ENCODE measurements at regions not wholly inside any gene's neighbourhood (a gene's known extent, or its start where the extent isn't known, plus 50 kb on each side); places are given as distances from the start of the nearest gene placed in this dataset.

- Histone ChIP-seq H3K27me3 (no peaks in the 10 kb centered on the region), H3K4me1 (no peaks in the 10 kb centered on the region), H3K9me3 (peaks cover 0 to 4% (median 0%) of the 10 kb centered on the region in 3 donors), H3K27ac (no peak overlapping the region), H3K4me3 (no peak overlapping the region), H3K36me3 (no peaks in the 10 kb centered on the region)
- DNase-seq: no peak
- intact Hi-C loops (cut with DNase I): no loop called here
- 71% methylated on average over 2 of the region's 2 CpGs; no CpG with 5 or more reads in 1 of the 2 donors for WGBS, 2 donors
- TF ChIP-seq POLR2A (IDR thresholded peaks at IDR 0.05) (no peak), CTCF (IDR thresholded peaks at IDR 0.05) (no peak)
Observed at GRCh38 chr1:56106531-56107274, 472.7 kb downstream of the PLPP3 start.

- WGBS, 2 donors: 78 to 79% methylated on average over 3 of the region's 3 CpGs
- intact Hi-C loops (cut with DNase I): no loop called here
Observed at GRCh38 chr1:56105397-56105796, 474.0 kb downstream of the PLPP3 start.

GRCh38 chr1:56099766-56100265 lies 479.5 kb downstream of the PLPP3 start:
- WGBS, 2 donors: 100% methylated on average over 1 of the region's 1 CpG
- peaks cover 0 to 4% (median 0%) of the 10 kb centered on the region in 3 donors for H3K9me3 ChIP-seq
- TF ChIP-seq CTCF (IDR thresholded peaks at IDR 0.05) (no peak), POLR2A (IDR thresholded peaks at IDR 0.05) (no peak)
- H3K27me3 ChIP-seq: no peaks in the 10 kb centered on the region
- H3K4me1 ChIP-seq: no peaks in the 10 kb centered on the region
- H3K4me3 ChIP-seq: no peak overlapping the region
- H3K27ac ChIP-seq: no peak overlapping the region
- no peak for DNase-seq
- intact Hi-C loops (cut with DNase I): no loop called here
- no peaks in the 10 kb centered on the region for H3K36me3 ChIP-seq

More at GRCh38 chr1:56105397-56105796, 474.0 kb downstream of the PLPP3 start:
- TF ChIP-seq CTCF (IDR thresholded peaks at IDR 0.05) (no peak), POLR2A (IDR thresholded peaks at IDR 0.05) (no peak)
- no peaks in the 10 kb centered on the region for H3K4me1 ChIP-seq
- H3K27me3 ChIP-seq: no peaks in the 10 kb centered on the region
- no peak overlapping the region for H3K4me3 ChIP-seq
- no peak overlapping the region for H3K27ac ChIP-seq
- H3K9me3 ChIP-seq: peaks cover 0 to 4% (median 0%) of the 10 kb centered on the region in 3 donors
- DNase-seq: no peak
- no peaks in the 10 kb centered on the region for H3K36me3 ChIP-seq

- intact Hi-C loops (cut with DNase I): no loop called here
- H3K27me3 ChIP-seq: no peaks in the 10 kb centered on the region
- H3K27ac ChIP-seq: no peak overlapping the region
- no peak for DNase-seq
- H3K9me3 ChIP-seq: peaks cover 0 to under 1% (median 0%) of the 10 kb centered on the region in 3 donors
- no peaks in the 10 kb centered on the region for H3K4me1 ChIP-seq
- TF ChIP-seq POLR2A (IDR thresholded peaks at IDR 0.05) (no peak), CTCF (IDR thresholded peaks at IDR 0.05) (no peak)
- no peak overlapping the region for H3K4me3 ChIP-seq
- WGBS, 2 donors: 60 to 64% methylated on average over 2 of the region's 2 CpGs
- no peaks in the 10 kb centered on the region for H3K36me3 ChIP-seq
Observed at GRCh38 chr1:56098946-56099345, 480.4 kb downstream of the PLPP3 start.

- Histone ChIP-seq H3K9me3 (no peaks in the 10 kb centered on the region), H3K27ac (no peak overlapping the region), H3K4me1 (no peaks in the 10 kb centered on the region), H3K36me3 (no peaks in the 10 kb centered on the region), H3K27me3 (no peaks in the 10 kb centered on the region), H3K4me3 (no peak overlapping the region)
- no peak for DNase-seq
- intact Hi-C loops (cut with DNase I): no loop called here
- 79 to 82% methylated on average over 2 of the region's 2 CpGs for WGBS, 2 donors
- no peak for TF ChIP-seq CTCF (IDR thresholded peaks at IDR 0.05)
- no peak for TF ChIP-seq POLR2A (IDR thresholded peaks at IDR 0.05)
Observed at GRCh38 chr1:56097713-56098112, 481.6 kb downstream of the PLPP3 start.
